Thyroid gland (tissue), 4 donors: ENCODE measurements at regions not wholly inside any gene's neighbourhood (a gene's known extent, or its start where the extent isn't known, plus 50 kb on each side); places are given as distances from the start of the nearest gene placed in this dataset.

ENCODE experiments used
- DNase-seq, 2 donors: peaks; one replicate each; pipeline ENCODE4 v3.0.0-alpha.2; 2019
- H3K27ac ChIP-seq, 3 donors: fragments of 200-600 bp; sonication (generic); 1 replicate in 2 of 3; 2 replicates in 1 of 3; pipeline ENCODE4 v1.5.1; 2016 to 2019; ENCODE audit warnings: mild to moderate bottlenecking in 1 of 3, moderate library complexity in 1 of 3
- H3K27me3 ChIP-seq: fragments of 200-600 bp; sonication (generic); one replicate; pipeline ENCODE4 v1.5.1; 2019
- H3K36me3 ChIP-seq, 2 donors: fragments of 200-600 bp; sonication (generic); one replicate each; pipeline ENCODE4 v1.5.1; 2016 to 2019
- H3K4me1 ChIP-seq, 2 donors: fragments of 200-600 bp; sonication (generic); one replicate each; pipeline ENCODE4 v1.5.1; 2017 to 2019
- H3K4me3 ChIP-seq, 3 donors: fragments of 200-600 bp; sonication (generic); replicated peaks in 1 of 3; 1 replicate in 2 of 3; 2 replicates in 1 of 3; pipeline ENCODE4 v1.5.1; 2016; ENCODE audit warnings: mild to moderate bottlenecking in 1 of 3
- H3K9me3 ChIP-seq: fragments of 200-600 bp; sonication (generic); one replicate; pipeline ENCODE4 v1.5.1; 2017
- POLR2A ChIP-seq, 2 donors: fragments of 450-650 bp; IDR thresholded peaks; one replicate each; pipeline ENCODE4 v1.6.1; 2017; ENCODE audit warnings: antibody characterized with exemption in 2 of 2, mild to moderate bottlenecking in 2 of 2, moderate library complexity in 1 of 2
- WGBS, 2 donors: methylation state at CpG; one replicate each; pipeline ENCODE4 v1.1.5; 2017; 5-methylcytosine and 5-hydroxymethylcytosine counted together
- intact Hi-C: fragments of 100-400 bp; cut with DNase I; formaldehyde crosslinking; loops from one replicate; pipeline ENCODE4 v1.15.1; 2023
- TF ChIP-seq, protein P1 (sequence below), 6 experiments: fragments of 200-600 bp in 3 of 6; fragments of 450-650 bp in 3 of 6; sonication (generic) in 3 of 6; IDR thresholded peaks; one replicate each; pipeline ENCODE4 v1.5.1; 2016 to 2019; ENCODE audit warnings: antibody characterized with exemption in 6 of 6, mild to moderate bottlenecking in 2 of 6, inconsistent platforms in 1 of 6, moderate library complexity in 1 of 6

GRCh38 chr4:184958923-184959210 lies 59.4 kb upstream of the HELT start:
- 83% methylated on average over 8 of the region's 8 CpGs for WGBS, 2 donors
- intact Hi-C loops, result no loop called here
- no peaks in the 10 kb centered on the region for H3K27me3 ChIP-seq
- H3K4me3 ChIP-seq, result no peak overlapping the region
- no peaks in the 10 kb centered on the region for H3K9me3 ChIP-seq
- TF ChIP-seq, protein P1, sequence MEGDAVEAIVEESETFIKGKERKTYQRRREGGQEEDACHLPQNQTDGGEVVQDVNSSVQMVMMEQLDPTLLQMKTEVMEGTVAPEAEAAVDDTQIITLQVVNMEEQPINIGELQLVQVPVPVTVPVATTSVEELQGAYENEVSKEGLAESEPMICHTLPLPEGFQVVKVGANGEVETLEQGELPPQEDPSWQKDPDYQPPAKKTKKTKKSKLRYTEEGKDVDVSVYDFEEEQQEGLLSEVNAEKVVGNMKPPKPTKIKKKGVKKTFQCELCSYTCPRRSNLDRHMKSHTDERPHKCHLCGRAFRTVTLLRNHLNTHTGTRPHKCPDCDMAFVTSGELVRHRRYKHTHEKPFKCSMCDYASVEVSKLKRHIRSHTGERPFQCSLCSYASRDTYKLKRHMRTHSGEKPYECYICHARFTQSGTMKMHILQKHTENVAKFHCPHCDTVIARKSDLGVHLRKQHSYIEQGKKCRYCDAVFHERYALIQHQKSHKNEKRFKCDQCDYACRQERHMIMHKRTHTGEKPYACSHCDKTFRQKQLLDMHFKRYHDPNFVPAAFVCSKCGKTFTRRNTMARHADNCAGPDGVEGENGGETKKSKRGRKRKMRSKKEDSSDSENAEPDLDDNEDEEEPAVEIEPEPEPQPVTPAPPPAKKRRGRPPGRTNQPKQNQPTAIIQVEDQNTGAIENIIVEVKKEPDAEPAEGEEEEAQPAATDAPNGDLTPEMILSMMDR (IDR thresholded peaks at IDR 0.05), result no peak
- TF ChIP-seq POLR2A (IDR thresholded peaks at IDR 0.05), result no peak
- no peaks in the 10 kb centered on the region for H3K36me3 ChIP-seq
- H3K27ac ChIP-seq, result no peak overlapping the region
- DNase-seq, result no peak
- no peaks in the 10 kb centered on the region for H3K4me1 ChIP-seq

DNA sequence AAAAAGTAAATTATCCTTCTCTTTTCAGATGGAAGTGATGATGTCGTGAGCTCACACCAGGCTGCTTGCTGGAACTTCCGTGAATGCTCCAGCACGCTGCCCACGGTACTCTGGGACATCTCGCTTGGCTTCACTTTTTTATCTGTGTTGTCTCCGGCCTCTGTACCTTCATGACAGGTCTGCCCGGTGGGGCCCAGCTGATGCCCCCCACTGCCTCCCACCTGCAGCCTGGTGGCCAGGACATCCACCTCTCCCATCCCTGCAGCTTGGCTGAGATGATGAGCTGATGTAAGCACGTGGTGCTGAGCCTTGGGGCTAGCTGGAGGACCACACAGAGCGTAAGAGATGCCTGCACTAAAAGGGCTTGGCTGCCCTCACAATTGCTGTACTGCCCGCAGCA lies 59.0 kb upstream of the HELT start:
- H3K27me3 ChIP-seq, result no peaks in the 10 kb centered on the region
- no peaks in the 10 kb centered on the region for H3K4me1 ChIP-seq
- H3K9me3 ChIP-seq, result no peaks in the 10 kb centered on the region
- WGBS, 2 donors, result 90 to 93% methylated on average over 10 of the region's 10 CpGs
- intact Hi-C loops, result no loop called here
- no peak for DNase-seq
- H3K4me3 ChIP-seq, result no peak overlapping the region
- TF ChIP-seq POLR2A (IDR thresholded peaks at IDR 0.05), result no peak
- TF ChIP-seq, protein P1 (IDR thresholded peaks at IDR 0.05), result no peak
- H3K27ac ChIP-seq, result no peak overlapping the region
- no peaks in the 10 kb centered on the region for H3K36me3 ChIP-seq

DNA sequence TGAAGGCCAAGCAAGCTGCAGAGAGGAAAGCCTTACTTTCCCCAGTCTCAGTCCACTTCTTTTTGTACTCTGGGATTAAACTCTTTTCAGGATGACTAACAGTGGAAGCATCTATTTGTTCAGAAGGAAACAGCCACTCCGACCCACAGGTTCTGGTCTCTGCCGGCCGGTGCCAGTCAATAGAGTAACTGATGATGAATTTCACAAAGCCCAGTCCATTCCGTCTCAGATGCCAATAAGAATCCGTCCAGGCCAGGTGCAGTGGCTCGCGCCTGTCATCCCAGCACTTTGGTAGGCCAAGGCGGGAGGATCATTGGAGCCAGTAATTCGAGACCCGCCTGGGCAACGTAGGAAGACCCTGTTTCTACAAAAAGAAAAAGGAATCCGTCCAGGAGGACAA lies 58.5 kb upstream of the HELT start:
- Histone ChIP-seq H3K4me3 (no peak overlapping the region), H3K4me1 (no peaks in the 10 kb centered on the region), H3K27ac (no peak overlapping the region), H3K9me3 (no peaks in the 10 kb centered on the region), H3K27me3 (no peaks in the 10 kb centered on the region), H3K36me3 (no peaks in the 10 kb centered on the region)
- DNase-seq, result no peak
- WGBS, 2 donors, result 92 to 97% methylated on average over 12 of the region's 12 CpGs
- intact Hi-C loops, result no loop called here
- TF ChIP-seq POLR2A (IDR thresholded peaks at IDR 0.05), result no peak
- TF ChIP-seq, protein P1 (IDR thresholded peaks at IDR 0.05), result no peak

DNA sequence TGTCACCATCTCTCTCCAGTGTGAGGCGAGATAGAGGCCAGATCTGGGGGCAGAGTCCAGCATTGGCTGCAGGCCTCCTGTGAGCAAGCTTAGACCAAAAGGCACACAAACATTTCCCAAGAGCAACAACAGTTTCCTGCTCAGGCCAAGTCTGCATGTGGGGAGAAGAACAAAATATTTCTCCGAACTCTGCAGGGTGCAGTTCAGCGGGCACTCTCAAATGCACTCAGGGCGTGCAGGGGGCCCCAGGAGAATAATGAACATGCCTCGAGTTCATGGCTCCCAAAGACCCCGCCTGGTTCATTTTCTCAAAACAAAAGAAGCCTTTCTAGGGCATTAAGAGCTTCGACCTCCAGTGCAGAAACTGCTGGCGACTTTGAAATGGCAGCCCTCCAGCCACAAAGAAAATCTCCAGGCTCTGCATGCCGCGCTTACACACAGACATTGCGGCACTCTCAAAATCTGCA lies 57.8 kb upstream of the HELT start:
- no peak for TF ChIP-seq POLR2A (IDR thresholded peaks at IDR 0.05)
- TF ChIP-seq, protein P1 (IDR thresholded peaks at IDR 0.05), result no peak
- intact Hi-C loops, result no loop called here

GRCh38 chr4:184961660-184962059 lies 56.6 kb upstream of the HELT start:
- TF ChIP-seq POLR2A (IDR thresholded peaks at IDR 0.05), result no peak
- TF ChIP-seq, protein P1 (IDR thresholded peaks at IDR 0.05), result no peak
- H3K27ac ChIP-seq, result no peak overlapping the region
- H3K9me3 ChIP-seq, result no peaks in the 10 kb centered on the region
- H3K4me3 ChIP-seq, result no peak overlapping the region
- no peak for DNase-seq
- no peaks in the 10 kb centered on the region for H3K4me1 ChIP-seq
- 57 to 71% methylated on average over 5 to 7 of the region's 8 CpGs for WGBS, 2 donors
- intact Hi-C loops, result no loop called here
- H3K27me3 ChIP-seq, result no peaks in the 10 kb centered on the region
- H3K36me3 ChIP-seq, result no peaks in the 10 kb centered on the region

More for the DNA sequence above, 57.8 kb upstream of the HELT start:
- no peaks in the 10 kb centered on the region for H3K9me3 ChIP-seq
- no peaks in the 10 kb centered on the region for H3K4me1 ChIP-seq
- DNase-seq, result no peak
- WGBS, 2 donors, result 71 to 78% methylated on average over 11 of the region's 11 CpGs
- H3K4me3 ChIP-seq, result no peak overlapping the region
- H3K27ac ChIP-seq, result no peak overlapping the region
- no peaks in the 10 kb centered on the region for H3K27me3 ChIP-seq
- H3K36me3 ChIP-seq, result no peaks in the 10 kb centered on the region
